IgD-negative memory B cell (primary cell): ENCODE measurements at regions not wholly inside any gene's neighbourhood (a gene's known extent, or its start where the extent isn't known, plus 50 kb on each side); places are given as distances from the start of the nearest gene placed in this dataset.

Experiments used
- H3K27ac Mint-ChIP-seq, 3 donors: one replicate each; pipeline ENCODE4 v1.8.0; 2020 to 2022; ENCODE audit warnings: mild to moderate bottlenecking in 3 of 3, mixed read lengths in 3 of 3, moderate library complexity in 1 of 3
- H3K27me3 Mint-ChIP-seq: one replicate; pipeline ENCODE4 v1.8.0; 2021; ENCODE audit warnings: mixed read lengths
- H3K36me3 Mint-ChIP-seq: one replicate; pipeline ENCODE4 v1.8.0; 2020; ENCODE audit warnings: mild to moderate bottlenecking, mixed read lengths
- H3K4me1 Mint-ChIP-seq, 3 donors: one replicate each; pipeline ENCODE4 v1.8.0; 2020 to 2022; ENCODE audit warnings: mixed read lengths in 3 of 3, mild to moderate bottlenecking in 1 of 3
- H3K4me3 Mint-ChIP-seq, 4 donors: one replicate each; pipeline ENCODE4 v1.8.0; 2020 to 2022; ENCODE audit warnings: mild to moderate bottlenecking in 4 of 4, mixed read lengths in 4 of 4, moderate library complexity in 3 of 4
- H3K9me3 Mint-ChIP-seq, 3 donors: one replicate each; pipeline ENCODE4 v1.8.0; 2020 to 2021; ENCODE audit warnings: mixed read lengths in 3 of 3, mild to moderate bottlenecking in 1 of 3

DNA sequence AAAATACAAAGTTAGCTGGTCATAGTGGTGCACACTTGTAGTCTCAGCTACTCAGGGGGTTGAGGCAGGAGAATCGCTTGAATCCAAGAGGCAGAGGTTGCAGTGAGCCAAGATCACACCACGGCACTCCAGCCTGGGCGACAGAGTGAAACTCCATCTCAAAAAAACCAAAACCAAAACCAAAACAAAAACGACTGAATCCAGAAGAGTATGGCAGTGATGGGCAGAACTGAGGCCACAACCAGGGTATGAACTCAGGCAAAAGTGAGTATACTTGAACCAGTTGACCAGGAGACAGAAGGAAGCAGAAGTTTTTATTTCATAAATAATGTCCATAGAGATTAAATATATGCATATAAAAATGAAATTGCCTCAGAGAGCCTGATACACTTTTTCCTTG is 620.0 kb upstream of the SEL1L start:
- Mint-ChIP-seq H3K36me3 (no peaks in the 10 kb centered on the region), H3K9me3 (peaks cover 3 to 4% (median 3%) of the 10 kb centered on the region in 3 donors), H3K27ac (no peak overlapping the region), H3K4me1 (no peaks in the 10 kb centered on the region), H3K4me3 (peak overlapping the region in 1 of 4 donors; percentile 28), H3K27me3 (no peaks in the 10 kb centered on the region)

DNA sequence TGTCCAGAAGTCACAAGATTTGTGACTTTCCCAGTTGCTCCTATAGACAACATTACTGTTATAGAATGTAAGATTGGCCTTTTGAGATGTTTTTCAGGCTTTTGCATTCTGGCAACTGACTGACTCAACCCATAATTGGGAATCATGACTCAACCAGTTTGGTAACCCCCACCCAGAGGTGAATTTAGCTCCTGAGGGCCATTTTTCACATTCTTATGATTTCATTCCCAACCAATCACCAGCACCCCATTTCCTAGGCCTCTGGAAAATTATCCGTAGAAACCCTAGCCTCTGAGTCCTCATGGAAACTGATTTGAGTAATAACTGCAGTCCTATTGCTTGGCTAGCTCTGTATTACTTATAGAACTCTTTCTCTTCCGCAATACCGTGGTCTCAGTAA is 626.0 kb upstream of the SEL1L start:
- Mint-ChIP-seq H3K9me3 (peaks cover 3 to 10% (median 8%) of the 10 kb centered on the region in 3 donors), H3K36me3 (no peaks in the 10 kb centered on the region), H3K4me3 (no peak overlapping the region), H3K27ac (no peak overlapping the region), H3K4me1 (no peaks in the 10 kb centered on the region), H3K27me3 (no peaks in the 10 kb centered on the region)

DNA sequence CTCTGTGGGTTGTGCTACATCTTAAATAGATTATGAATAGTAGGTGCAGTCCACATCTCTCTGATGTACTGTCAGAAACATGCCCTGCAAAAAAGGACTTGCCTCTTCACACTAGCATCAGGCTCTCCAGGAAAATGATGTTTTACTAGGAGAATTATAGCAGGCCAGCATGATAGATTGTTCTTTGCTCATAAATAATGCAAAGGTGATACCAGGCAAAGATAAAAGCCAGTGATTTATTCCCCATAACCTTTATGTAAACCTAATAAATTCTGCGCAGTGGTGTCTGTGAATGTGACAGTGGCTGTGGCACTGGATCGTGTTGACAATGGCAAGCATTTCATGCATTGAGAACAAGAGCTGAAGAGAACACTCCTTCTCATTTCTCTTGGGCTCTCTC is 646.5 kb upstream of the SEL1L start:
- no peaks in the 10 kb centered on the region for H3K36me3 Mint-ChIP-seq
- no peak overlapping the region for H3K4me3 Mint-ChIP-seq
- peaks cover 2 to 32% (median 3%) of the 10 kb centered on the region in 3 donors for H3K9me3 Mint-ChIP-seq
- H3K27ac Mint-ChIP-seq: no peak overlapping the region
- H3K27me3 Mint-ChIP-seq: no peaks in the 10 kb centered on the region
- H3K4me1 Mint-ChIP-seq: no peaks in the 10 kb centered on the region

DNA sequence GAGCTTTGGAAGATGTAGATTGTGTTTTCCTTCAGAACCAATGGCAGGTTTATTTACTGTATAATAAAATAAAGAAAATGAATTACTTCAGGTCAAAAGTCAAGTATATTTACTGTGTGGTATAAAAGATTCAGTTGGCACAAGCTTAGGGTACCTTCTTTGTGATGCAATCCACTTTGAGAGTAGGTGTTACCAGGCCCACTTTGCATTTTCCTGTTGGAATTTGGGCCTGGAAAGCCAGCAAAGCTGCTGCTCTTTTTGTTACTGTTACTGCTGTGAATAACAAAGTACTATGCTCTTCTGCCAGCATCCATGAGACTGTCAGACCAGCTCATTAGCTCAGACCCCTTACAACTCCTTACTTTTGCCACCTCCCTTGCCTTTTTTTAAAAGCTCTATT is 649.0 kb upstream of the SEL1L start:
- H3K27me3 Mint-ChIP-seq: no peaks in the 10 kb centered on the region
- H3K4me1 Mint-ChIP-seq: no peaks in the 10 kb centered on the region
- no peak overlapping the region for H3K27ac Mint-ChIP-seq
- no peaks in the 10 kb centered on the region for H3K36me3 Mint-ChIP-seq
- H3K9me3 Mint-ChIP-seq: peaks cover 3 to 24% (median 9%) of the 10 kb centered on the region in 3 donors
- no peak overlapping the region for H3K4me3 Mint-ChIP-seq

DNA sequence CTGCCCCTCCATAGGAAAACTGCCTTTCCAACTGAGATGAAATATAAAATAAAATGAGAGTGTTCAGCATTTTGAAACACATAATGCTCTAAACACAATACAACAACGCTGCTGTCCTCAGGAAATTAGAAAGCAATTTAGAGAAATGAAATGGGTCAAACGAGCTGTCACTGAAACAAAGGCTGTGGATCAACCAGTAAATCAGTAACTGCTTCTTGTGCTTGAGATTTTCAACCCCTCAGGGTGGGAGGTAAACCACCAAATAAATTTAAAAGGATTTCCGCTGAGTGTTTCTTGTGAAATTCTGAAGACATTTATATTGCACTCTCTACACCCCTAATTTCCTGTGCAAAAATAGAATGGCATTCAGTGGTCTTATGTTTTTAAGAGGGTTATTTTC is 657.1 kb upstream of the SEL1L start:
- H3K36me3 Mint-ChIP-seq: no peaks in the 10 kb centered on the region
- peaks cover 6 to 13% (median 7%) of the 10 kb centered on the region in 3 donors for H3K9me3 Mint-ChIP-seq

DNA sequence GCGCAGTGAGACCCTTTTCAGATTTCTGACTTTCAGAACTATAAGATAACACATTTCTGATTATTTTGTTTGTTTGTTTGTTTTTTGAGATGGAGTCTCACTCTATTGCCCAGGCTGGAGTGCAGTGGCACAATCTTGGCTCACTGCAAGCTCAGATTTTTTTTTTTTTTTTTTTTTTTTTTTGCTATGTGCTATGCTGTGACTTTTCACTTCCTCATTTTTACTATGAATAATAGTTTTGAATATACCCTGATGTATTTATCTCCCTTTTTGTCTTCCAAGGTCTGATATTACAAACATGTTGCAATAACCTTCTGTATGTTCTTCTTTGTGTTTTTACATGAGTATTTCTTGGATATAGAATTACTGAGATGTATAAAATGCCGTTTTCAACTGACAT is 658.7 kb upstream of the SEL1L start:
- Mint-ChIP-seq H3K27me3 (no peaks in the 10 kb centered on the region), H3K36me3 (no peaks in the 10 kb centered on the region), H3K4me1 (no peaks in the 10 kb centered on the region), H3K9me3 (peaks cover 2 to 12% (median 6%) of the 10 kb centered on the region in 3 donors), H3K4me3 (no peak overlapping the region), H3K27ac (no peak overlapping the region)

More for the DNA sequence above, 657.1 kb upstream of the SEL1L start:
- H3K27ac Mint-ChIP-seq: no peak overlapping the region
- H3K4me1 Mint-ChIP-seq: no peaks in the 10 kb centered on the region
- H3K27me3 Mint-ChIP-seq: no peaks in the 10 kb centered on the region
- H3K4me3 Mint-ChIP-seq: no peak overlapping the region

DNA sequence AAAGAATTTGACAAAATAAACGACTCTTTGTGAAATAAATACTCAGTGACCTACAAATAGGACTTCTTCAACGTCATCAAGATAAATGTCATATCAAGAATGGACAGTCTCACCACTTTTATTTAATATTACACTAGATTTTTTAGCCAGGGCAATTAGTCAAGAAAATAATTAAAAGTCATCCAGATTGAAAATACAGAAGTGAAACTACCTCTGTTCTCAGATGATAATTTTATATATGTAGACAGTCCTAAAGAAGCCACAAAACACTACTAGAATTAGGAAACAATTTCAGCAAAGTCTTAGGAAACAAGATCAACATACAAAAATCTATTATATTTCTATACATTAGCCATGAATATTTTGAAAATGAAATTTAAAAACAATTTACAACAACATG is 689.6 kb upstream of the SEL1L start:
- Mint-ChIP-seq H3K27ac (no peak overlapping the region), H3K4me3 (no peak overlapping the region), H3K9me3 (peaks cover 0 to 17% (median 2%) of the 10 kb centered on the region in 3 donors), H3K36me3 (no peaks in the 10 kb centered on the region), H3K27me3 (no peaks in the 10 kb centered on the region), H3K4me1 (no peaks in the 10 kb centered on the region)

DNA sequence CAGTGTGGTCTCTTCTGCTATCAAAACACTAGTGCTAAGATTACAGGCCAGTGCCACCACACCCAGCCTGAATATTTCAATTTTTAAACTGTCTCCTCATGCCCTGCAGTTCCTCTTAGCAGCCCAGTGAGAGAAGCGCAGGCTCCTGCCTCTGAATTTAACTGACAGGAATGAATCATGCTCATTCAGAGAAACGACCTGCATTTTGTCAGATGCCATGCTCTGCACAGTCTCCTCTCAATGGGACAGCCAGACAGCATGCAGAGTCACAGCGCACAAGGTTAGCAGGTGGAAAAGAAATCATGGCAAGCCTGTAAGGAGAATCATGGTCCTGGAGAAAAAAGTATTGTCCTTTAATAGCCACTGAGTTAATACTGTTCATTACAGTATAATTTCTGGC is 691.0 kb upstream of the SEL1L start:
- Mint-ChIP-seq H3K9me3 (peaks cover 0 to 14% (median 2%) of the 10 kb centered on the region in 3 donors), H3K36me3 (no peaks in the 10 kb centered on the region), H3K4me3 (no peak overlapping the region), H3K27me3 (no peaks in the 10 kb centered on the region), H3K27ac (no peak overlapping the region), H3K4me1 (no peaks in the 10 kb centered on the region)

DNA sequence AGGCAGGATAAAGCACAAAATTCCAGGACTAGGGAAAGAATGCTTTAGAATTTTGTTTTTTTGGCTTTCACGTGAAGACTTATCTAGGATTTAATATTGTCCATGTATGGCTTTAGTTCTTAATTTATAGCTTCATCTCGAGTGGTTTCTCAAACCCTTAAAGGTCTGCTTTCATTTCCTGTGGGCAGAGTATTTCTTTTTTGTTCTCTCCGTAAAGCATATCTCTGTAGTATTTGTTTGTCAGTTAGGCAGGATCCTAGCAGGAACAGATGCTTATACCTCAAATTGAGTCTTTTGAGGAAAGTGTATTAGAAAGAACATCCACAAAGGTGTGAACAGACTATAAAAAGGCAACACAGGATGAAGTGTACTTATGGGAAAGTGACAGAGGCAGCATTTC is 697.1 kb upstream of the SEL1L start:
- Mint-ChIP-seq H3K4me1 (no peaks in the 10 kb centered on the region), H3K9me3 (peaks cover 3 to 22% (median 5%) of the 10 kb centered on the region in 3 donors), H3K36me3 (no peaks in the 10 kb centered on the region), H3K27ac (no peak overlapping the region), H3K4me3 (no peak overlapping the region), H3K27me3 (no peaks in the 10 kb centered on the region)

DNA sequence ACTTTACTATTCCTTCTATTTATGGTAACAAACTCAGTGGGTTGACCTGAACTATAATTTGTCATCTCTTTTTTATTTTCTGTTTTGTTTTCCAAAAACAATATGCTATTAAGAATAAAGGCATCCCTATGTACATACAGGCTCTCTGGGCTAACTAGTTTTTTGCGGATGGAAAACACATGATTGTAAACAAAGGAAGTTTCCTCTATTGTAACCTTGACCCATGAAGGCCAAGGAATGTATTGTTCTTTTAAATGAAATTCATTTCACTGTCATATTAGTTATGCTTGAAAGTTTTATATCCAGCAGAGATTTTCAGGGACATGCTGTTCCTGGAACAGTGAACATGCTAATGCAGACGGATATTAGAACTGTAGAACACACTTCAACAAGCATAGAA is 705.0 kb upstream of the SEL1L start:
- Mint-ChIP-seq H3K4me3 (no peak overlapping the region), H3K27ac (no peak overlapping the region), H3K4me1 (no peaks in the 10 kb centered on the region), H3K27me3 (no peaks in the 10 kb centered on the region), H3K9me3 (peaks cover 5 to 13% (median 10%) of the 10 kb centered on the region in 3 donors), H3K36me3 (no peaks in the 10 kb centered on the region)

DNA sequence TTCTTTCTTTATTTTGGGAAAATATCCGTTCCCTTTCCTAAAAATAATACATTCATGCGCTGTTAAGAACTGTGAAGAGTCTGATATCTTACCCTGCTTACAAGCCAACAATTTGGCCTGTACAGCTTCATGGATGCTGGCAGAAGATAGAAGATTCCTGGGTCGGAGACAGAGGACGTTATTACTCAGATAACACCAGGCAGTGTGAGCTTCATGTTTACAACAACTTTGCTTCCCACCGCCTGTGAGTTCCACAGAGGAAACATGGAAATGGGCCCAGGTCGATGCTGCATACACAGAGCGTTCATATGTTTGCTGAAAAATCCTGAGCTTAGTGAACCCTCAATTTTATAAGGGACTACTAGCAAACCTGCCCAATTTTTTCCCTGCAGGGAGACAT is 705.6 kb upstream of the SEL1L start:
- peaks cover 5 to 13% (median 10%) of the 10 kb centered on the region in 3 donors for H3K9me3 Mint-ChIP-seq

DNA sequence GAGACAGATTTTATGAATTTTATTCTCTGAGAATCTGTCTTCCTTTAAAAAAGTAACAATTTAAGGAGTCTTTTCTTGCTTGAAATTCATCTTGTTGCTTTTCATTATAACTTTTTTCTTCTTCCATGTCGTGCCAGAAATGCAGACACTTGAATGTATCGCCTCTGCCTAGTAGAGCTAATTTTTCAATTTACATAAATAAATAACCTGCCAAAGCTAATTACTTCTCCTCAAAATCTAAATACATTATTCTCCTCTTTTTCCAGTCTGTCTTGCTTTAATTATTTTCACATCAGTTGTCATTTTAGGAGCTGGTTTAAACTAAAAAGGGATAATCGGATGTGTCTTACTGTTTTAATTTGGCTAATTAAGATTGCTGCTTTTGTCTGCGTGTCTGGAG is 711.1 kb upstream of the SEL1L start:
- Mint-ChIP-seq H3K4me3 (no peak overlapping the region), H3K4me1 (peaks cover 0 to 3% (median 0%) of the 10 kb centered on the region in 3 donors), H3K27me3 (no peaks in the 10 kb centered on the region), H3K27ac (no peak overlapping the region), H3K36me3 (no peaks in the 10 kb centered on the region), H3K9me3 (peaks cover 4 to 11% (median 6%) of the 10 kb centered on the region in 3 donors)

More for the DNA sequence above, 705.6 kb upstream of the SEL1L start:
- Mint-ChIP-seq H3K36me3 (no peaks in the 10 kb centered on the region), H3K27ac (no peak overlapping the region), H3K27me3 (no peaks in the 10 kb centered on the region), H3K4me3 (no peak overlapping the region), H3K4me1 (no peaks in the 10 kb centered on the region)

DNA sequence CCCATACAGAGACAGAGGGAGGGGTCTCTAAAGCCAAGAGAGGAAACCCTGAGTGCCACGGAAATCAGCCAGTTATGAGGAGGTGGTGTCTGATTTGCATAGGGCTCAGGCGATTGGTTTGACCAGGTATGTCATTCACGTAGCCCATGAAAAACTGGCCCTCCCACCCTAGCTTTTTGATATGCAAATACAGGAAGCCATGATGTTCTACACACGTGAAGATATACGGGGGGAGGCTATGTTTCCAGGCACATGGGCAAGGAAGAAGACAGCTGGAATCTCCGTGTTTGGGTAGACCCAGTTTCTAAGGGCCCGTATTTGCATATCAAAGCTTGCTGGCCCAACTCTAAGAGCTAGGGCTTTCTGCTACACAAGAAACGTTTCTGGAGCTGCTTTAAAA is 717.8 kb upstream of the SEL1L start:
- H3K36me3 Mint-ChIP-seq: no peaks in the 10 kb centered on the region
- no peaks in the 10 kb centered on the region for H3K27me3 Mint-ChIP-seq
- H3K4me3 Mint-ChIP-seq: no peak overlapping the region
- H3K4me1 Mint-ChIP-seq: peaks cover 0 to 3% (median 0%) of the 10 kb centered on the region in 3 donors
- no peak overlapping the region for H3K27ac Mint-ChIP-seq
- peaks cover 3 to 18% (median 5%) of the 10 kb centered on the region in 3 donors for H3K9me3 Mint-ChIP-seq

DNA sequence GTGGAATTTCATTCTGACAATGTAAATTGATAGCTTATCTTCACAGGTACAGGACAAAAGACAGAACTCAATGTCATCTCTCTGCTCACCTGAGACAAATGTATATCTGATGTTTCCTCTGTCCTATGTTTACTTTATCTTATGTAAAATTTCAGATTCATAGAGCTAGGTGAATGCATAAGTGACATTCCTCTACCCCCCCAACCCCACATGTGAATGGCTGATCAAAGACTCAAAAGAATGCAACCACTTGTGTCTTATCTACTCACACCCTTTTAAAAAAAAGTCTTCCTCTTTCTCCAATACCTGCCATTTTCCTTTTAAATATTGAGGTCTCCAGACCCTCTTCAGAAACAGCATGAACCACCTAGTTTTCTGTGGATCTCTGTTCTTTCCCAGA is 736.6 kb upstream of the SEL1L start:
- no peaks in the 10 kb centered on the region for H3K36me3 Mint-ChIP-seq
- no peak overlapping the region for H3K27ac Mint-ChIP-seq
- no peaks in the 10 kb centered on the region for H3K4me1 Mint-ChIP-seq
- H3K4me3 Mint-ChIP-seq: no peak overlapping the region
- H3K27me3 Mint-ChIP-seq: no peaks in the 10 kb centered on the region
- H3K9me3 Mint-ChIP-seq: peaks cover 0 to 6% (median 6%) of the 10 kb centered on the region in 3 donors

DNA sequence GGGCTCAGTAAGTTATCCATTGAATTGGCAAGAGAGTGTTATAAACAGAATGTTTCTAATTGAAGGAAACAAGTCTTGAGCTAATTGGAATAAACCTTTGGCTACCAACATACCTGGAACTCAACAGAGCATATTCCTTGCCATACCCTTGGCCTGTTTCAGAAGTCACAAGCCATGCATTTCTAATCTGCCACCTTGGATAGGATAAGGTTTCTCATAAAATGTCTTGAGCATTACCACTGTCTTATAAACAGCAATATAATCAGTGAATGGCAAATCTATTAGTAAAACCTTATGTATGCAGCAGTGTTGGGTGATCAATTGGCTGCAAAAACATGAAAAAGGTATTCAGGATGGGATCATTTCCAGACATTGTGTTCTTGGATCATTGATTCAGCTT is 765.2 kb upstream of the SEL1L start:
- Mint-ChIP-seq H3K36me3 (no peaks in the 10 kb centered on the region), H3K27ac (no peak overlapping the region), H3K27me3 (no peaks in the 10 kb centered on the region), H3K4me1 (no peaks in the 10 kb centered on the region), H3K4me3 (no peak overlapping the region), H3K9me3 (peaks cover 3 to 15% (median 10%) of the 10 kb centered on the region in 3 donors)

DNA sequence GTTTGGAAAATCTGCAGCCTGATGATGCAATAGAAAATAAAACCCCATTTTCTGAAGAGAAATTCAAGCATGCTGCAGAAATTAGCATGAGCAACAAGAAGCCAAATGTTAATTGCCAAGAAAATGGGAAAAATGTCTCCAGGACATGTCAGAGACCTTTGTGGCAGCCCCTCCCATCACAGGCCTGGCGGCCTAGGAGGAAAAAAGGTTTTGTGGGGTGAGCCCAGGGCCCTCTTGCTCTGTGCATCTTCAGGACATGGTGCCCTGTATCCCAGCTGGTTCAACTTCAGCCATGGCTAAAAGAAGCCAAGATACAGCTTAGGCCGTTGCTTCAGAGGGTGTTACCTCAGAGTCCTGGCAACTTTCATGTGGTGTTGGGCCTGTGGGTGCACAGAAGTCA is 775.5 kb upstream of the SEL1L start:
- H3K27ac Mint-ChIP-seq: no peak overlapping the region
- peaks cover 3 to 21% (median 6%) of the 10 kb centered on the region in 3 donors for H3K9me3 Mint-ChIP-seq

DNA sequence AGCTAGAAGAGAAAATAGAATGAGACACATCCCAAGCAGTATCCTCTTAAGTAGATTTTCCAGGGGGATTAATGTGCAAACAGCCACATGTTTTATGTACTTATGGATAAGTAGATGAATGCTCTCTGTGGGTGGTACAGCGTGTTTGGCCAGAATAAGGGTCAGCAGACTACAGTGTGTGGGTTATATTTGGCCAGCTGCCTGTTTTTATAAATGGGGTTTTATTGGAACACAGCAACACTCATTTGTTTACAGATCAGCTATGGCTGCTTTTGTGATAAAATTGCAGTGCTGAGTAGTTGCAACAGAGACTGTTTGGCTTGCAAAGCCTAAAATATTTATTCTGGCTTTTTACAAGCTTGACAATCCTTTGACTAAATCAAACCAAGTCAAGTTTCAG is 780.2 kb upstream of the SEL1L start:
- Mint-ChIP-seq H3K36me3 (no peaks in the 10 kb centered on the region), H3K27me3 (no peaks in the 10 kb centered on the region), H3K9me3 (peaks cover 2 to 22% (median 5%) of the 10 kb centered on the region in 3 donors), H3K4me3 (no peak overlapping the region), H3K4me1 (no peaks in the 10 kb centered on the region), H3K27ac (no peak overlapping the region)

More for the DNA sequence above, 775.5 kb upstream of the SEL1L start:
- Mint-ChIP-seq H3K36me3 (no peaks in the 10 kb centered on the region), H3K4me1 (no peaks in the 10 kb centered on the region), H3K27me3 (no peaks in the 10 kb centered on the region), H3K4me3 (no peak overlapping the region)
